AG10803 (cell line): ENCODE measurements at regions not wholly inside any gene's neighbourhood (a gene's known extent, or its start where the extent isn't known, plus 50 kb on each side); places are given as distances from the start of the nearest gene placed in this dataset.
A peak's percentile ranks its signal among the peaks of the same experiment; 100 is the strongest.

Experiments used
- DNase-seq: peaks from one replicate; pipeline ENCODE4 v3.0.0; 2010; ENCODE audit warnings: low read depth
- H3K4me3 ChIP-seq: 2 replicates; pipeline ENCODE4 v1.5.1; 2011; ENCODE audit warnings: mild to moderate bottlenecking, low read length, control low read depth
- CTCF ChIP-seq: conservative IDR thresholded peaks from 2 replicates; pipeline ENCODE4 v1.5.1; 2011; ENCODE audit warnings: mild to moderate bottlenecking, low read length, control low read depth, inconsistent platforms

- no peak overlapping the region for H3K4me3 ChIP-seq
- no peak for DNase-seq
- no peak for TF ChIP-seq CTCF
Measured at GRCh38 chr5:158471535-158471924, 612.6 kb upstream of the CLINT1 start.

- H3K4me3 ChIP-seq = no peak overlapping the region
- no peak for TF ChIP-seq CTCF
- DNase-seq = no peak
Measured at GRCh38 chr5:158470764-158471534, 612.0 kb upstream of the CLINT1 start.

- TF ChIP-seq CTCF = no peak
- no peak for DNase-seq
Measured at GRCh38 chr5:158468444-158468843, 609.5 kb upstream of the CLINT1 start.

GRCh38 chr5:158466191-158466590 lies 607.2 kb upstream of the CLINT1 start:
- TF ChIP-seq CTCF = no peak

More at GRCh38 chr5:158468444-158468843, 609.5 kb upstream of the CLINT1 start:
- H3K4me3 ChIP-seq = no peak overlapping the region

GRCh38 chr5:158465086-158465972 lies 606.4 kb upstream of the CLINT1 start:
- no peak for TF ChIP-seq CTCF
- no peak for DNase-seq
- H3K4me3 ChIP-seq = no peak overlapping the region

More at GRCh38 chr5:158466191-158466590, 607.2 kb upstream of the CLINT1 start:
- H3K4me3 ChIP-seq = no peak overlapping the region
- DNase-seq = no peak

GRCh38 chr5:158464383-158464782 lies 605.4 kb upstream of the CLINT1 start:
- no peak for TF ChIP-seq CTCF
- no peak for DNase-seq
- H3K4me3 ChIP-seq = no peak overlapping the region

GRCh38 chr5:158463938-158464337 lies 605.0 kb upstream of the CLINT1 start:
- H3K4me3 ChIP-seq = no peak overlapping the region
- peak; percentile 88 for DNase-seq
- TF ChIP-seq CTCF = no peak
